ENCODE measurements at regions not wholly inside any gene's neighbourhood (a gene's known extent, or its start where the extent isn't known, plus 50 kb on each side); places are given as distances from the start of the nearest gene placed in this dataset.

- TF ChIP-seq MXI1 (IDR thresholded peaks at IDR 0.05; ENCODE audit: low read depth, low read length) (no peak), NFXL1 (IDR thresholded peaks at IDR 0.05; ENCODE audit: borderline replicate concordance) (no peak), CTCF (IDR thresholded peaks at IDR 0.05 in 2 of 3, conservative IDR thresholded peaks at IDR 0.05 in 1 of 3; ENCODE audit: control insufficient read depth in 2 of 3, extremely low read depth in 1 of 3, insufficient read depth in 1 of 3, low read depth in 3 of 3, low read length in 3 of 3) (no peak), BACH1 (IDR thresholded peaks at IDR 0.05; ENCODE audit: borderline replicate concordance) (no peak)
Measured at GRCh38 chr2:120431386-120432292, 85.7 kb downstream of the INHBB start.

All from GM12878 (cell line).